H7 (cell line): ENCODE measurements at regions not wholly inside any gene's neighbourhood (a gene's known extent, or its start where the extent isn't known, plus 50 kb on each side); places are given as distances from the start of the nearest gene placed in this dataset.
A peak's percentile ranks its signal among the peaks of the same experiment; 100 is the strongest.

Experiments
- DNase-seq: peaks from one replicate; pipeline ENCODE4 v3.0.0; 2012
- H3K27me3 ChIP-seq: 2 replicates; pipeline ENCODE4 v1.6.0; 2011; ENCODE audit warnings: mild to moderate bottlenecking, low read length; ENCODE audit not compliant: control insufficient read depth, insufficient read depth
- H3K36me3 ChIP-seq: replicated peaks from 2 replicates; pipeline ENCODE4 v1.5.1; 2011; ENCODE audit warnings: low read length; ENCODE audit not compliant: control insufficient read depth, insufficient read depth
- H3K4me3 ChIP-seq: 2 replicates; pipeline ENCODE4 v1.5.1; 2011; ENCODE audit warnings: low read depth, mild to moderate bottlenecking, control low read depth, low read length, moderate library complexity; ENCODE audit not compliant: insufficient read depth

DNA sequence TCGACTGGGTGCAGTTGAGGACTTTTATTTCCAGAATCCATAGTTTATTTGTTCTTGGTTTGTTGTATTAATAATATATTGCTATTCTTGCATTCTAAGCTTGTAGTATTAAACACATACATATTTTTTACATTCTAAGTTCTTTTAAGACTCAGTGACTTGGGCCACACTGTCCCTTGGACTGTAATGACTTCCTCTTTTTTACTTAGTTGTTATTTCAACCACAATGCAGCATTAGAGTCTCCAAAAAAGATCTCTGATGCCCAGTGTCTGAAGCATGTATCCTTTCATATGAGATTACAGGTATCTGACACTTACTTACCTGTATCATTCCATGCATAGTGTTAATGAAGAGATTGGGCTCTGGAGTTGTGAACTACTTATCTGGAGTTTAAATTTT lies 864.9 kb upstream of the PCDH20 start:
- DNase-seq: no peak
- Histone ChIP-seq H3K27me3 (no peaks in the 10 kb centered on the region), H3K36me3 (no peaks in the 10 kb centered on the region), H3K4me3 (no peak overlapping the region)

DNA sequence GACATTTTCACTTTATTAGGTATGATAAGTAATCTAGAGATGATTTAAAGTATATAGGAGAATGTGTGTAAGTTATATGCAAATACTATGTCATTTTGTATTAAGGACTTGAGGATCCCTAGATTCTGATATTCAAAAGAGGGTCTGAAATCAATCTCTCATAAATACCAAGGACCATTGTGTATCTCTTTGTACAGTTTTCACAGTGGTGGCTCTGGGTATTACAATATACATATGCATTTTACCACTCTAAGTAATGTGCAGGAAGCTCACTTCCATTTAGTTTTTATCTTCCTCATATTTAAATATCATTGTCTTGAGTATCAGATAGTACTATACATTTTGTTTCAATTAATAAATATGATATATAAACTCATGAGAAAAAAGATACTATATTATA lies 862.6 kb upstream of the PCDH20 start:
- Histone ChIP-seq H3K4me3 (no peak overlapping the region), H3K36me3 (no peaks in the 10 kb centered on the region), H3K27me3 (no peaks in the 10 kb centered on the region)
- DNase-seq: no peak

DNA sequence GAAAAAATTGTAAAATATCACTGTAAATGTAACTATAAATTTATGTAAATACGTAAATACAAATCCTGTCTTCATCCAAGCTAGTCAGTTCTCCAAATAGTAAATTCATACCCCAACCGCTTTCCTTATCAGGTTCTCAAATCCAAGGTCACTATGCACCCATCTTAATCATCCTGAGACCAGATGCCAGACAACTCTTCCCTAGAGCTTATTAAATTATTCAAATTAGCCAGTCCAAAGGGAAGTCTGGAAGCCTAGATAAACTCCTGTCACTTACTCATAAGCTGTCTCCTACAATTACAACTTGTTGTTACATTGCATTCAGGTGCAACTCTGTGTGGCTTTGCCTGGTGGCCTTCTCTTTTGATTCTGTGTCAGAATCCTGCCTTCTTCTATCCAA lies 836.1 kb upstream of the PCDH20 start:
- no peak for DNase-seq
- H3K4me3 ChIP-seq: no peak overlapping the region
- H3K36me3 ChIP-seq: no peaks in the 10 kb centered on the region
- H3K27me3 ChIP-seq: no peaks in the 10 kb centered on the region

DNA sequence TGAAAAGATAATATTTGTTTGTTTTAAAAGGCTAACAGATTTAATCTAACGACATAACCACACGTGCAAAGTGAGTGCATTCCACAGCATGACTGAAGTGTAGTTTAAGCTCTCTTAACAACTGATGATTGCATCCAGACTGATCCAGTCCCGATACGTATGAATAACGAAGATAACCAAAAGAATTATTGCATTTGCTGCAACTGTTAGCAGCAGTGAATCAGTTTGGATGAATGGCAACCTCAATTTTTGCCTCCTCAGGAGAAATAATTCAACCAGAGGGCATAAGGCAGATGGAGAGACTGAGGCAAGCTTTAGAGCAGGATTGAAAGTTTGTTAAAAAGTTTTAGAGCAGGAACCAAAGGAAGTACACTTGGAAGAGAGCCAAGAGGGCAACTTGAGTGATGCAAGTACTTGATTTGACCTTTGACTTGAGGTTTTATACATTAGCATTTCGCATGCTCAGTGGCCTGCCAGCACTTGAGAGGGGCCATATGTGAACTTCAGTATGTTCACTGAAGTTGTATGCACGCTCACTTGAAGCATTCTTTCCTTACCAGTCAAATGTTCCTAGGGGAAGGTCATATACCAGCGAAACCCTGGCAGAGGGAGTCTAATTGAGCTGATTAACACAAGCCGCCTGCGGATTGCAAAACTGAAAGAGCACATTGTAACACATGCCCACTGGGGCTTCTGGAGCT lies 835.0 kb upstream of the PCDH20 start:
- no peak overlapping the region for H3K4me3 ChIP-seq
- no peaks in the 10 kb centered on the region for H3K36me3 ChIP-seq
- no peak for DNase-seq

DNA sequence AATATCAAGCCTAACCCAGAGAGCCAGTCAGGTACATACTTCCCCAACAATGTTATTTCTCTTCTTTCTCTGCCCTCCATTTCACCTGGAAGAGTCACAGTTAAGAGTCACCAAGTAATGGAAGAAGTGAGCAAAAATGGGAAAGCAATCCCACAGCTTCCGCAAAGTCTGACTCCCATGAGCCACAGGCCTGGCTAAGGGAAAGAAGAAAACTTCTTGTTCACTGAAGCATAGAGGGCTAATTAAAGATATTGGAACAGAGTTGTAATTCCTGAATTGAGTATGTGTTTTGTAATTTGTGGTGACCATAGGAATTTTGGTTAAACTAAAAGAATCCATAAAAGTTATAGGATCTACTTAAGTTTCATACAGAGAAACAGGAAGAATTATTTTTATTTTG lies 830.9 kb upstream of the PCDH20 start:
- DNase-seq: no peak
- no peaks in the 10 kb centered on the region for H3K36me3 ChIP-seq

More for the DNA sequence above, 835.0 kb upstream of the PCDH20 start:
- no peaks in the 10 kb centered on the region for H3K27me3 ChIP-seq

DNA sequence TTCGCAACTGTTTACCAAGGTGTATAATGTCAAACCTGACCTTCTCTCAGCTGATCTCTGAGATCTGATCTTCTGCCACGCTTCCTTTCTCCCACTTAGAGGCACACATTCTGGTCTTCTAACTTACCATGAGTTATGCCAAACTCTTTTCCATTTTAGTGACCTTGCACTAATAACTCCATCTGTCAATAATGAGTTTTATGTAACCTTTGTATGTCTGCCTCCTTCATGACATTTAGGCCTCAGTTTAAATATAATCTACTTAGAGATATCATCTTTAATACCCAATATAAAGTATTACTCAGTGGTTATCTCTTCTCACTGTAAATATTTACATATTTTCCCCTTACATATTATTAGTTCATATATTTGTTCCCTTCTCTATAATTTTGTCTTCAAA lies 827.5 kb upstream of the PCDH20 start:
- Histone ChIP-seq H3K4me3 (no peak overlapping the region), H3K36me3 (no peaks in the 10 kb centered on the region), H3K27me3 (no peaks in the 10 kb centered on the region)
- no peak for DNase-seq

More for the DNA sequence above, 830.9 kb upstream of the PCDH20 start:
- Histone ChIP-seq H3K27me3 (no peaks in the 10 kb centered on the region), H3K4me3 (no peak overlapping the region)

DNA sequence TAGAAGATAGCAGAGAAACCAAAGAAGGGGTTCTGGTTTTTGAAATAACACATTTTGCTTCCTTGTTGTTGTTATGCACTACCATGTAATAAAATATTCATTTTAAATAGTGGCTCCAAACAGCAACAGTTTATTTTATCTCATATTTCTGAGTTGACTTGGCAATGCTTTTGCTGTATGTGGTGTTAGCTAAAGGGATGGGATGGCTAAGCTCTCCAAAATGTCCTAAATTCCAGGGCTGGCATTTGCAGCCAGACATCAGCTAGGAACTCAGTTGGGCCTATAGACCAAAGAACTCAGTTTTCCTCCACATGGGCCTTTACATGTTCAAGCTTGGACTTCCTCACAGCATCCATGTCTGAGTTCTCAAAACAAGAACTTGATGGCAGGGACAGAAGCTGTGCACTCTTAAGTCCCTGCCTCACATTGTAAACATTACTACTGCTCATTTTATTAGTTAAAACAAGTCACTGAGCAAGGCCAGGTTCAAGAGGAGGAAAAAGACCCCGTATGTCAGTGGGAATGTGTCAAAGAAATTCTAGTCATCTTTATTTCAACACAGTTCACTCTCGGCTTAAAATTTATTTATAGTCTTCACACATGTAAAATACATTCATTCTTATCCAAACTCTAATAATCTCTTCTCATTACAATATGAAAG lies 819.3 kb upstream of the PCDH20 start:
- Histone ChIP-seq H3K4me3 (no peak overlapping the region), H3K27me3 (no peaks in the 10 kb centered on the region), H3K36me3 (no peaks in the 10 kb centered on the region)
- no peak for DNase-seq

DNA sequence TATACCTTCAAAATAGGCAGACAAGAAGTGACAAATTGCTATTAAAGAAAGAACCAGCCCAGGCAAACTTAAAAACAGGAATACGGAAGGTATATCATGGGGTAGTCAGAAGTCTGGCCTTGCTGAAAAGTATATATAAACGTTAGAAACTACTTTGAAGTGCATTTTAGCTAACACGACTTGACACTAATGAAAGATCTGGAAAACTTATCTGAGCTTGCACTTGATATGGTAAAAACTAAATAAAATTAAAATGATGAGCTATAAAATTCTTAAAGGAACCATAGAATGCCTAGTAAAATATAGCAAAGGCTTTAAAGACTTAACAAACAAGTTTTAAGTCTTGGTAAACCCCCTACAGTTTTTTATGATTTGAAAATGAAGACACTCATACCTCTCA lies 795.3 kb upstream of the PCDH20 start:
- DNase-seq: no peak
- H3K4me3 ChIP-seq: no peak overlapping the region
- H3K27me3 ChIP-seq: no peaks in the 10 kb centered on the region
- H3K36me3 ChIP-seq: no peaks in the 10 kb centered on the region

DNA sequence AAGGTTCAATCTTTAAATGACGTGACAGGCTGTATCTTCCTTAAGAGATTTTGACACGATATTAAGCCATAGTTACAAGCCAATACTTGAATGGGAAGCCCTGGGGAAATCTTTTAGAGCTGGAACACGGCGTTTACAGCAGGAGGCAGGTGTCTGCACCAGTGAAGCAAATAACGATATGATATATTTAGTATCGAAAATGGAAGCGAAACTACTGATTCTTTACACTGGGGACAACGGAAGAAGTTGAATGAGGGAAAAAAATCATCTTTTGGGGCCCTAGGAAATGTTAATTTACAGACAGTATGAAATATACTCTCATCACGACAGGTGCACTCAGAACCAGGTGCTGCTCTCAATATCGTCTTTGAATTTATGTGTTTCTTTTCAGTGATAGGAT lies 793.9 kb upstream of the PCDH20 start:
- DNase-seq: no peak
- Histone ChIP-seq H3K27me3 (no peaks in the 10 kb centered on the region), H3K4me3 (no peak overlapping the region), H3K36me3 (no peaks in the 10 kb centered on the region)

DNA sequence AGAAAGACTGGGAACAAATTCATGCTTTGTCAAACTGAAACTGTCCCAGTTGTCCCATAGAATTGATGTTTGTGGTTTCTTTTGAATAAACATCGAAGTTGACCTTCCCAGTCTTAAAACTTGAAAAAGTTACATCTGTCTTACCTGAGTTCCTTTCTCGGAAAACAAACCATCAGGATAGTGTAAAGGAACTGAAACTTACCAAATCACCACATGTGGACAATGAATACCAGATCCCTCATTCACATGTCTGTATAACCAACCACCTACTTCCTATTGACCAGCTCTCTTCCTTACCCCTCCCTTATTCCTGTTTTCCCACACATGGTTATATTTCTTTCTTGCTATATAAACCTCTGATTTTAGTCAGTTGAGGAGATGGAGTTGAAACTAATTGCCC lies 791.7 kb upstream of the PCDH20 start:
- no peak for DNase-seq
- no peaks in the 10 kb centered on the region for H3K27me3 ChIP-seq
- H3K36me3 ChIP-seq: no peaks in the 10 kb centered on the region
- H3K4me3 ChIP-seq: no peak overlapping the region

DNA sequence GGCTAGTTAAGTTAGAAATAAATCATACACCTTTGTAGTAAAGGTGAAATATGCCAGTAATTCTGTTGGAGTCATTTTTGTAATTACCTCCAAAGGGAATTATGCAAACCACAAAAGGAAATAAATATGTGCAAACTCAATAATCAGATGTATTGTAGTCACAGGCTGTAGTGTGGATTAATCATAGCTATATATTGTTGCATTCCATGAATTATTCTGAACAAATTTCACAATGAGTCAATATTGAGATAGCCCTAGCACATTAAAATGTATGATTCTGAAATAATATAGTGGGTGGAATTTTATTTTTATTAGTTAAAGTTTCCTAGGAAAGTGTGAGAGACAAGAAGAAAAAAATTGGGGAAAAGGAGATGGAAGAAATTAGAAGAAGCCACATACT lies 790.5 kb upstream of the PCDH20 start:
- Histone ChIP-seq H3K36me3 (no peaks in the 10 kb centered on the region), H3K4me3 (no peak overlapping the region), H3K27me3 (no peaks in the 10 kb centered on the region)
- DNase-seq: no peak

DNA sequence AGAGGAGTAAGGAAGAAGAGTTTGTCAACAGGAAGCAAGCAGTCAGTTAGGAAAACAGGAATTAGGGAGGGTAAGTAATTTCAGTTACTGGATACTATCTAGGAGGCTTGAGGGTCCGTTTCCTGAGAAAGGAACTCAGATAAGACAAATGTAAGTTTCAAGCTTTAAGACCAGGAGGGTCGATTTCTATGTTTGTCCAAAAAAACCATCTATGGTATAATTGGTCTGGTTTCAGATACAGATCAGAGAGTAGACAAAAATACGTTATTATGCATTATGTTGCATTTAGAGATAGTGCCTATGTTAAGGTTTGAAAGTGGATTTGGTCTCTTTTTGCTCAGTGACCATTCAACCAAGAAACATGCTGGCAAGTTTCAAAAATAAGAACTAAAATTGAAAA lies 789.6 kb upstream of the PCDH20 start:
- DNase-seq: no peak

DNA sequence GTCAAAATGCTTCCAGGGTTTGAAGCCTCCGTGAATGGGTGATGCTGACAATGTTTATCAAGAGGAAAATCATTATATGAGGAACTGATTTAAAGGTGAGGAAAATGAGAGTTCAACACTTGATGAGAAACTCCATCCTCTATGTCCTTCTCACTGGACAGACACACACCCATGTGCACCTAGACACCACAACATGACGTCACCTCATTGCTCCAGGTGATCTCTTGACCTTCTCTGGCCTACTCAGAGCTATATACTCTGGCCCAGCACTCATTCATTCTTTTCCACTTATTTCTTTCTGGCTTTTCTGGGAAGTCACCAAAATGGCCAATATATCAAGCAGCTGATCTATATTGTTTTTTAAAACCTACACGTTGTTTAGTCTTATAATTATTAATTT lies 778.7 kb upstream of the PCDH20 start:
- no peak overlapping the region for H3K4me3 ChIP-seq
- DNase-seq: no peak
- no peaks in the 10 kb centered on the region for H3K27me3 ChIP-seq
- no peaks in the 10 kb centered on the region for H3K36me3 ChIP-seq

More for the DNA sequence above, 789.6 kb upstream of the PCDH20 start:
- Histone ChIP-seq H3K4me3 (no peak overlapping the region), H3K27me3 (no peaks in the 10 kb centered on the region), H3K36me3 (no peaks in the 10 kb centered on the region)

DNA sequence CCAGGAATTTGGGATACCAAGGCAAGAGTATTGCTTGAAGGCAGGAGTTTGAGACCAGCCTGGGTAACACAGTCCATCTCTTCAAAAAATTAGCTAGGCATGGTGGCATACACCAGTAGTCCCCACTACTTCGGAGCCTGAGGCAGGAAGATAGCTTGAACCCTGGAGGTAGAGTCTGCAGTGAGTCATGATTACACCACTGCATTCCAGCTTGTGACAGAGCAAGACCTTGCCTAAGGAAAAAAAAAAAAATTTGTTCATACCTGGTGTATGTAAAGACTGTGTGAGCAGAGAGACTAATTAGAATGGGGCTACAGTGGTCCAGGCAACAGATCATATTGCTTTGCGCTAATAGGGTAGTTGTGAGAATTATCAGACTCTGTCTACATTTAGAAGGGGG lies 778.3 kb upstream of the PCDH20 start:
- Histone ChIP-seq H3K27me3 (no peaks in the 10 kb centered on the region), H3K4me3 (no peak overlapping the region), H3K36me3 (no peaks in the 10 kb centered on the region)
- DNase-seq: no peak

DNA sequence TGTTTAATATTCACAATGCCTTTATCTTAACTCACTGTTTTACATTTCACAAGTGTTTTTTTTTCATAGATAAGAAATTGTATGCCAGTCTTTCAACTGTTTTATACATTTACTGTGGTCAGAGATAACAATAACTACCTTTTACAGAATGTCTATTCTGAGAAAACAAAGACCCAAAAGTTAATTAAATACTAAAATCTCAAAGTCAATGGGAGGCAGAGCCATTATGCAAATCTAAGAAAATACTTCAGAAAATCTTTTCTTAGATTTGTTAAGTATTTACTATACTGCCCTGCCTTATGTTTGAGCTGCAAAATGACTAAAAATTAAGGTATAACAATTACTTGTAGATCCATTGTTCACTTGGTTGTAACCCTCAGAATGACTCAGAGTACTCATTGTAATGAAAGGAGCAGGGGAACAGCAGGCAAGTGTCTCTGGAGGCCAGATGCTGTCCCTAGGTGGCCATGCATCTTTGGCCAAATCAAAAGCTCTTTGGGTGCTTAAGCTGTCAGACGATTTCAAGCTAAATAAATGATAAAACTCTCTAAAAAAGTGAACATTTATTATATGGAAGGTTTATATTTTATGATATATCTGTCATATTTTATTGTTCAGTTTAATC lies 770.1 kb upstream of the PCDH20 start:
- H3K27me3 ChIP-seq: no peaks in the 10 kb centered on the region
- peak; percentile 27 for DNase-seq
- no peaks in the 10 kb centered on the region for H3K36me3 ChIP-seq
- no peak overlapping the region for H3K4me3 ChIP-seq
